ENCODE measurements at regions not wholly inside any gene's neighbourhood (a gene's known extent, or its start where the extent isn't known, plus 50 kb on each side); places are given as distances from the start of the nearest gene placed in this dataset.
"Not testable (repeated sequence)": the region's sequence is repeated elsewhere in the genome, so short reads cannot be mapped to it uniquely, and the experiment has no call there.

DNA sequence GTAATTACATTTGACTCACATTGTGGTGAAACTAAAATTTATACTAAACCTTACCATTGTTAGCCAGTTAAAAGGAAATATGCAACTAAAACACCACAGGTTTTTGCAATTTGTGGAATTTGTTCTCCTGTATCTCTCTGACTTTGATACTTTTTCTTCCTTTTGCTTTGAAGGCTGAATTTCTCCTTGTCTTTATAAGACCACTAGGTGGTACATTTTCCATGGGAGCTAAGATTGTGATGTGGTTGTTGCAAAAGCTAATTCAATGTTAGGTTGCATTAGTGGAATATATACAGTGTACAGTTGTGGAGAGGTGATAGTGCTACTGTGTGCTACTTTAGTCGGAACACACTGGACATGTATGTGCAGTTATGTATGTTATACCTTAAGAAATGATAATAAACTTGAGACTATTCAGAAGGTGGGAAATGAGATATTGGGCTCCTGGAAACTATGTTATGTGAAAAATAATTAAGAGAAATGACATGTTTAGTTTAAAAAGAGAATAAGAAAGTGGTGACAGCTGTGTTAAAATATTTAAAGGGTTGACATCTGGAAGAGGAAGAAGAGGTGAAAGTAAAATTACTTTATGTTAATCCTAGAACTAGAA lies 70.3 kb downstream of the ARL9 start:
- DNase-seq (ENCODE audit: low spot score), result peak; percentile 38

DNA sequence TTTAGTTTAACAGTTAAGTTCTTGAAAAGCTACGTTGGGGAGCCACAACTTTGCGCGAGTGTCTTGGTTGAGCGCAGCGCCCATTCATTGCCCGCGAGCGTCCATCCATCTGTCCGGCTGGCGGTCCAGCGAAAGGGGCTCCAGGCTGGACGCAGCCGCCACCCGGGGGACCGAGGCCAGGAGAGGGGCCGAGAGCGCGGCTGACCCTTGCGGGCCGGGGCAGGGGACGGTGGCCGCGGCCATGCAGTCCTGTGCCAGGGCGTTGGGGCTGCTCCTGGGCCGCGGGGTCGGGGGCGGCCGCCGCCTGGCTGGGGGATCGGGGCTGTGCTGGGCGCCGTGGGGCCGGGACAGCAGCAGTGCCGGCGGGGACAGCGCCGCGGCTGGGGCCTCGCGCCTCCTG lies 86.8 kb downstream of the ARL9 start:
- not testable (repeated sequence) for DNase-seq (ENCODE audit: low spot score)
